Kidney epithelial cell (primary cell): ENCODE measurements at regions not wholly inside any gene's neighbourhood (a gene's known extent, or its start where the extent isn't known, plus 50 kb on each side); places are given as distances from the start of the nearest gene placed in this dataset.

Source experiments
- DNase-seq: peaks from one replicate; pipeline ENCODE4 v3.0.0-alpha.2; 2010; ENCODE audit warnings: low read depth
- H3K27me3 ChIP-seq: 2 replicates; pipeline ENCODE4 v1.6.0; 2011; ENCODE audit warnings: low read length; ENCODE audit not compliant: control insufficient read depth, insufficient read depth
- H3K36me3 ChIP-seq: 2 replicates; pipeline ENCODE4 v1.5.1; 2011; ENCODE audit warnings: low read length; ENCODE audit not compliant: control insufficient read depth, insufficient read depth
- H3K4me3 ChIP-seq: 2 replicates; pipeline ENCODE4 v1.5.1; 2011; ENCODE audit warnings: low read depth, mild to moderate bottlenecking, control low read depth, low read length
- CTCF ChIP-seq: IDR thresholded peaks from 2 replicates; pipeline ENCODE4 v1.5.1; 2011; ENCODE audit warnings: mild to moderate bottlenecking, moderate library complexity, low read length, control low read depth, inconsistent platforms; ENCODE audit not compliant: insufficient read depth, poor library complexity, severe bottlenecking

- no peak for DNase-seq
- H3K36me3 ChIP-seq, result no peaks in the 10 kb centered on the region
- H3K4me3 ChIP-seq, result no peak overlapping the region
- no peak for TF ChIP-seq CTCF
- no peaks in the 10 kb centered on the region for H3K27me3 ChIP-seq
These were observed 59.9 kb upstream of the CORO2B start for GRCh38 chr15:68518785-68519430.

DNA sequence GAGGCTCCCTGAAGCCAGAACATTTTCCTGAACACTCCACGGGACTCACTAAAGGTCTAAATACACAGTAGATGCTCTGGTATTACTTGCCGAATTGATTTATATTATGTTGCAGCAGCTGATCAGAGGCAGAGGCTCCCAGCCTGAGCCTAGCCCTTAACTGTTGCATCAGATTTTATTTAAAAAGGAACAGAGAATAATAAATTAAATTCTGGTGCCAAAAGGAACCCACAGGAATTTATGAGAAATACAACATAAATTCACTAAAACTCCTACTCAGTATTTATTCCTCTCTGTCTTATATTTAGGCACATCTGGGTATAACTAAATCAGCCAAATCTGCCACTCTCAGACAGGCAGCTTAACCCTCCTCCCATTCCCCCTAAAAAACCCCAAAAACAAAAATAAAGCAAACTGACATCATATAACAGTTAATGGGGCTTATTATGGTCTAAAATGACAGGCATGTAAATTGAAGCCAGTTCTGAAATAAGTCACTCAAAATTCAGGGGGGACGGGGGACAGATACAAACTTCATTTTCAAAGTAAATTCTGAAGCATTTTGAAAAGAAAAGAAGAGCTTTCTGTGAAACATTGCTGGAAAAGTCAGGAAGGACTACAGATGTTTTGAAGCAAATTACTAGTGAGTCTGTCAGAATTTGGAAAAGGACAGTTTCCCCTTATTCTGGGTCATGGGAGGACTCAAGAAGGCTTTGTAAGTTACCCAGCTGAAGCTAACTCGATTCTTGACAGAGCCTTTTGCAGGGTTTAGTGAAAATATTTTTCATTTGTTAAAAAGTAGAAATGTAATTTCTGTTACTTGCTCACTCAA is 53.8 kb upstream of the CORO2B start:
- Histone ChIP-seq H3K27me3 (no peaks in the 10 kb centered on the region), H3K36me3 (no peaks in the 10 kb centered on the region)

DNA sequence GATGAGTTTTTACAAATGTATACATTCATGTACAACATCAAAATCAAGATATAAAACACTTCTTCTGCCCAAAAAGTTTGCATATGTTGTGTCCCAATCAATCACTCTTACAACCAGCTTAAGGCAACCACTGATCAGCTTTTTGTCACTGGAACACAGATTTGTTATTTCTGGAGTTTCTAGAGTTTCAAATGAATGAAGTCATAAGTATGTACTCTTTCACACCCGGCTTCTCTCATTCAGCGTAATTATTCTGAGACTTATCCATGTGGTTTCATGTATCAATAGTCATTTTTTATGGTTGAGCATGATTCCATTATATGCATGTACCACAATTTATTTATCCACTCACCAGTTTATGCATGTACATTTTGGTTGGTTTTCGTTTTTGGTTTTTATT is 53.0 kb upstream of the CORO2B start:
- no peak overlapping the region for H3K4me3 ChIP-seq
- no peak for TF ChIP-seq CTCF
- no peaks in the 10 kb centered on the region for H3K27me3 ChIP-seq
- no peaks in the 10 kb centered on the region for H3K36me3 ChIP-seq
- no peak for DNase-seq

More for the DNA sequence above, 53.8 kb upstream of the CORO2B start:
- no peak overlapping the region for H3K4me3 ChIP-seq
- TF ChIP-seq CTCF, result no peak
- DNase-seq, result no peak

DNA sequence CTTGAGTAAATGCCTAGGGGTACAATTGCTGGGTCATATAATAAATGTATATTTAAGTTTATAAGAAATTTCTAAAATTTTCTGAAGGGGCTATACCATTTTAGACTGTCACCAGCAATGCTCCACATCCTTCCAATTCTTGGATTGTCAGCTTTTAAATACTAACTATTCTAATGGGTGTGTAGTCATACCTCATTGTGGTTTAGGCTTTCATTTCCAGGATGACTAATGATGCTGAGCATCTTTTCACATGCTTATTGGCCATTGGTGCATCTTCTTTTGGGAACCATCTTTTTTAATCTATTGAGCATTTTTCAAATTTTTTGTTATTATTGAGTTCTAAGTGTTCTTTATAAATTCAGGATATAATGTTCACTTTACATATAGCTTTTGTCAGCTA is 52.5 kb upstream of the CORO2B start:
- no peaks in the 10 kb centered on the region for H3K27me3 ChIP-seq
- no peak for TF ChIP-seq CTCF

GRCh38 chr15:68526784-68527183 is 52.0 kb upstream of the CORO2B start:
- H3K4me3 ChIP-seq, result no peak overlapping the region
- no peak for DNase-seq
- no peaks in the 10 kb centered on the region for H3K36me3 ChIP-seq
- H3K27me3 ChIP-seq, result no peaks in the 10 kb centered on the region
- TF ChIP-seq CTCF, result no peak

More for the DNA sequence above, 52.5 kb upstream of the CORO2B start:
- DNase-seq, result no peak
- Histone ChIP-seq H3K36me3 (no peaks in the 10 kb centered on the region), H3K4me3 (no peak overlapping the region)
